NCI-H524 treated with DMSO at 0.1 percent for 48 hours (cell line): ENCODE measurements at regions not wholly inside any gene's neighbourhood (a gene's known extent, or its start where the extent isn't known, plus 50 kb on each side); places are given as distances from the start of the nearest gene placed in this dataset.

Experiments
- DNase-seq: peaks from one replicate; lab custom pipeline; 2025; lab: John Stamatoyannopoulos, UW

DNA sequence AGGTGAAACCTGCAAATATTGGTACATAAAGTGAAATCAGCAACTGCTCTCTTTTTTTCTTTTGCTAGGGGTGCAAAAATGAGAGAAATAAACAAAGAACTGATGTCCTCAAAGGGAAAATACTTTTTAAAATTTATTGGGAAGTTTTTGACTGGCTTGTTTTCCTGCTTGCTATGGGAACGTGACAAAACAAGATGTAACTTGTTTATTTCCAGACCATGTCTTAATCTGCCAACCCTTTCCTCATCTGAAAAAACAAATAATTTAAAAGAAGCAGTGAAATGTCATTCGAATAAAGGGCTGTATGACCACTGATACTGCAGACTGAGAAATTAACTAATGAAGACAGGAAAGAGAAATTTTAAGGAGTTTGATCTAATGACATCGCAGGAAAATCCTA is 221.9 kb downstream of the CBLN4 start:
- no peak for DNase-seq

DNA sequence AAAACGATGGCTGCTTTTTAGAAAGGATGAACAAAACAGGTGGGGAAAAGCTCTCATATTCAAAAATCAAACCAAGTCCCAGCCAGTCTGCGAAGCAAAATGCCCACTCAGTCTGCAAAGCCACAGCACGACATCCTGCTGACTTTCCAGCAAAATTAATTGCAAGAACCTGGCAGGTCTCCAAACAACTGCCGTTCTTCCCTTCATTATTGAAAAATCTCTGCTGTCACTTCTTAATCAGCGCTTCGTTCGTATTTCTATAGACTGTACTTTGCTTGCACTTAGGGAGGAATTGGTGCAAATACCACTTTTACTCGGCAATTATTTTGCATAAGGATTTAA is 222.4 kb downstream of the CBLN4 start:
- DNase-seq, result no peak

DNA sequence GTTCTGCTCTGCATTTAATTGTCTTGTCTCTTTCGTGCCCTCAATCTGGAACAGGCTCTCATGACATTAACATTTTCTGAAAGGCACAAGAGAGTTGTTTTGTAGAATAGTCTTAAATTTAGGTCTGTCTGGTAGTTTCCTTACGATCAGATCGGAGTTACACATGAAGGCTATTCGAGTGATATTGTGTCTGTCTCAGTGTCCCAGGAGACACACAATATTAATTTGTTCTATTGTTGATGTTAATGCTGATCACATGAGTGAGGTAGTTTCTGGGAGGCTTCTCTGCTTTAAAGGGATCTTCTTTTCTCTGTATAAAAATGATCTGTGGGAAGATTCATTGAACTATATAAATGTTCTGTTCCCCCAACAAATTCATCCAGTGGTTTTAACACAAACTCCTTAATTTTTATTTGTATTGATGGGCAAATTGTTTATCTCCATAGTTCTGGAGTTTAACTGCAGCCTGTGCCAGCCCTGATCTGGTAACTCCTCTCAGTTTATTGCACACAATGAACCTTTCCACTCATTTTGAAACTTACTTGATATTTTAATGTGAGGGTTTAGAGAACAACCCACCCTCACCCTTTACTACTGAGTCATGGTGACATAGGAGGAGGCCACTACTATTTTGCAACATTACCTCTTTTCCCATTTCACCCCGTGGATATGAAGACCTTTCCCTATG is 223.0 kb downstream of the CBLN4 start:
- DNase-seq, result no peak

DNA sequence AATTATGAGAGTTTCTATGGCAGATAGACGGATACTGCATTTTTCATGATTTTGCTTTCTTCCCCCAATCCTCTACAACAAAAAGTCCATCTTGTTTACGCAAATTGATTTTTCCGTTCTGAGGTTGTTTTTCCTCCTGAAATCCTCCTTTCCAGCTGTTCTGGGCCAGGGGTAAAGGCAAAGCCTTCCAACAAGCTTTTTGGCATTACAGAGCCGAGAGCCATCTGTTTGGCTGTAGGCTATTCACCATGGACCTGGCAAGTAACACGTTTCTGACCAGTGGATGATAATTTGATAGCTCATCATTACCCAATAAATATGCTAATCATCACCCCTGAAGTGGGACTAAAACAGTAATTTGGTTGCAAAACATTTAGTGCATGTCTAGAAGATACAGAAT is 226.5 kb downstream of the CBLN4 start:
- no peak for DNase-seq

DNA sequence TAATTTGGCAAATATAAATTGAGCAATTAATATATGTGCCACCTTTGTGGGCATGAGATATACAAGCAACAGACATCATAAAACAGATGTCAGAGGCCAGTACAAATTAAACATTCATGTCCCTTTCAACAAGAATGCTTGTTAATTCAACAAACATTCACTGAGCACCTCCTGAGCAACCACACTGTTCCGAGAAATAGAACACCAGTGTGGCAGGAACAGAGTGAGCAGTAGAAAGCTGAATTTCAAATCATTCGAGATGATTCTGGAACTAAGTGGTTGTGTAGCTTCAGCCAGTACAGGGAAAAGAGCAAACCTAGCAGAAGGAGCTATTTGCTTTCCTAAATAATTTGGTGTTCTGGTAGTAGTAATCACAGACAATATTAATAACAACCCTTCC is 227.7 kb downstream of the CBLN4 start:
- DNase-seq, result no peak

DNA sequence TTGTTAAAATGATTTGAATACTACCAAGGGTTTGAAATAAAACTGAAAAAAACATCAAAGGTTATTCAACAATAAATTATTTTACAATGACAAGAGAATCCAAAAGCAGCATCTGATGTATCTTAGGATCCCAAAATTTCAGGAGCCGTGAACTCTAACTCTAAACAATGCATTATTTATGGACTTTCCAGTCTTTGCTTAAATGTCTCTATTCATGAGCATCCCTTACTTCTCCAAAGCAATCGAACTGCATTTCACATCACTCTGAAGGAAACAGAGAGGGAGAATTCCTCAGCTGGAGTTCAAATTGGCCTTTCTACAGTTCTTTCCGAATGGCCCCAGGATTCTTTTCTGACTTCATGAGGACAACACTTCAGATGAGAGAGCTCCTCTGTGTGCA is 229.1 kb downstream of the CBLN4 start:
- no peak for DNase-seq

DNA sequence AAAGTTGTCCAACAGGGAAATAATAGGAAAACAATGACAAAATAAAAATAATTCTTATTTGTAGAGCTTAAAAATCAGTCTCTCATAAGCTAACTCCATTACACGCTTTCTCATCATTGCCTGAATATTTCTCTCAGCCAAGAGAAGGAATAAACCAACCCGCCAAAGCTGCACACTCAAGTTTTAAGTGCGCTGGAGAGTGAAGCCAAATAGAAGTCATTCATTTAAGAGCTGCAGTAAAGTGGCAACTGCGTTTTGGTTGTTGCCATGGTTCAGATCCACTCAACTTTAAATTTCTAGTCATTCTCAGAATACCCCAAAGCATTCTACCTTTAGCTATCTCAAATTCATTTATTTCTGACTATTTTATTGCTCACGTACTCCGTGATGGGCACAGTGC is 230.7 kb downstream of the CBLN4 start:
- DNase-seq, result no peak

DNA sequence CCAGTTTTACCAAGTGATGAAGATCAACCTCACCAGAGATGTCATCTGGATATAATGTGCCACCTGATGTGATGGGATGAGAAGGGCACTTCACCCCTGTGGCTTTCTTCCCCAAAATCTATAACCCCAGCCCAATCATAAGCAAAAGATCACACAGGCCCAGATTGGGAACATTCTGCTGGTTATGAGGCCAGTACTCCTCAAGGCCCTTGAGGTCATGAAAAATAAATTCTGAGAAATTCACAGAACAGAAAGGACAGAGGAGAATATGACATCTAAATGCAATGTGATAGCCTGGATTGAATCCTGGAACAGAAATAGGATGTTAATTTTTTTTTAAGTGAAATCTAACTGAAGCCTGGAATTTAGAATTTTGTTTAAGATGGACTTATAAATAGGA is 243.5 kb downstream of the CBLN4 start:
- DNase-seq, result no peak

DNA sequence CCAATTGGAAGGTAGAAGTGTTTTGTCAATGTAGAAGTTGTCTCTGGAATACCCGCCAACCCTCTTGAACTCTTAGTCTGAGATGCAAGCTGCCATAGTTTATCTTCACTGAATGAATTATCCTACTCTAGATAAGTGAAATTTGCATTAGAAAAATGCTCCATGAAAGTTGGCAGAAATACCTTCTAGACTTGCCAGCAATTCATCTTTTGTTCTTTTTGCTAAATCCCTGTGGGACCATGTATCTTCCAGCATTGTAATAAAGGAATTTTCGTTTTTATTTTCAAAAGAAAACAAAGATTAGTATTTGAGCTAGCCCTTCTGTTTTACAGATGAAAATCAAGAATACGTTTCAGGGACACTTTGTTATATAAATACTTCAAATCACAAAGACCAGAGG is 244.2 kb downstream of the CBLN4 start:
- no peak for DNase-seq

DNA sequence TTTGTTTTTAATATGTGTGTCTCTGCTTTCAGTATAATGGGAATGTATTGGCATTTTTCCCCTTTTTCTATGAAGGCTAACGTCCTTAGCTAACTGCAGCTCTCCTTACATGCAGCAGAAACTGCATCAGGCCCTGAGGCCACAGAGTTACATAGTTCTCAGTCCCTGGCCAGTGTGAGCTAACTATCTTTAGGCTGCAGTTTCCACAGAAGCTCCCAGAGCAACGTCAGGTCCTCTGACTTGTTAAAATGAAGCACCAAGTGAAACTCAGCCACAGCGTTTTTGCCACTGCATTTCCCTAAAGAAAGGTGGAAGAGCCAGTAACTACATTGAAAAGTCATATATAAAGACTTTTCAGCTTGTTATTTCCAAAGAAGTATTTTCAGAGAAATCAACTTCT is 244.7 kb downstream of the CBLN4 start:
- no peak for DNase-seq

DNA sequence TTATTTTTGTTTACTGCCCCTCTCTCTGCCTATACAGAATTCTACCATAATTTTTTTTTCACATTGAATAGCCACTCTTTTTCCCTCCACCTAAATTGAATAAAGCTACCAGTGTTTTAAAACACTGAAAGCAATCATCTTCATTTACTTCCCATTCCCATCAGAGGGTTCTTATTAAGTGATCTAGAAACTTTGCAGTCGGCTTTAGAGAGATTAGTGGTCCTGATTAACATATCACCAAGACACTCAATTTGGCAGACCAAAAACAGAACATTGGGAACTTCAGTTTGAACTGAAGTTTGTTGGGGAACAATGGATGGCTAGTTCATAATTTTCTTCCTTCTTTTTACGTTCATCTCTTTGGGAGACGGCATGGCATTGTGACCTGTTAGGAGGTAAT is 249.5 kb downstream of the CBLN4 start:
- DNase-seq, result no peak

DNA sequence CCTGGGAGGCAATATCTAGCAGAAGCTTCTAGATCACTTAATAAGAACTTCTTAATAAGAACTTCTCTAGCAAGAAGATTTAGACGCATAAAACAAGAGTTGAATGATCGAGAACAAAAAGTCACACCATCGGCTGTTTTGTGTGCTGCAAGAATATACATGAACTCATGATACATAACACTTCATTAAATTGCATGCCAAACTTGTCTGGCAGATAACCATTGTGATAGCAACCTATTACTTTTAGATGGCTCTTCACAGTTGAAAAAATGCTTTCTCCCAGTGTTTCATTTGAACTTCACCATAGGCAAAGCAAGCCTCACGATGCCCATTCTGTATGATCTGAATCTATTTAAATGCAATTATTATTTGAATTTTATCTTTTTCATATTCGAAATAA is 249.9 kb downstream of the CBLN4 start:
- DNase-seq, result no peak

DNA sequence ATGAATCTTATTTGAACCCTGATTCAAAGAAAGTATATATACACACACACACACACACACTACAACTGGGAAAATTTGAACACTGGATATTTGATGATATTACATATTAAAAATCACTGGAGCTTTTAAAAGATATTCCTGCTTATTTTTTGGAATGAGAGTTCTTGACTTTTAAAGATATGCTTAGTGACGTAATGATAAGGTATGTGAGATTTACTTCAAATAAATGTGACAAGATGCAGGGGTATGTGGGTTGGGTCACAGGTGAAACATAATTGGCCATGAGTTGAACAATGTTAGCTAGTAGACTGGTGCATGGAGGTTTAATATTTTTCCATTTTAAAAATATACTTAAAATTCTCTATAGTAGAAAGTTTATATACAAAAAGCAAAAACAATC is 258.6 kb downstream of the CBLN4 start:
- DNase-seq, result no peak

DNA sequence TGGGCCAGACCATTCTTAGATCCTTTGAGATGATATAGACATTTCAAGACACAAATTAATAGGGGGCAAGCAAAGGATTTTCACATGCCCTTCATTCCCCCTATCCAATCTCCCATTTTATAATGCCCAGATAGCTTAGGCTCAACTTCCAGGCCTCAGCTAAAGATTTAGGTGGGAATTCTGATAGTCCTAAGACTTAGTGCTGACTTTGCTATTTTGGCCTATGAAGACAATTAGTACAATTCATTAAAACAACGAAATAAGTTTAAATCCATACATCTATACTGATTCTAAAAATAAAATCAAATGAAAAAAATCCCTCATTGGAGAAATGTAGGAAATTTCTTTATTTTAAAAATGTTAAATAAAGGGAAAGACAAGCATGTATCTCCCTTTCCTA is 259.5 kb downstream of the CBLN4 start:
- no peak for DNase-seq

DNA sequence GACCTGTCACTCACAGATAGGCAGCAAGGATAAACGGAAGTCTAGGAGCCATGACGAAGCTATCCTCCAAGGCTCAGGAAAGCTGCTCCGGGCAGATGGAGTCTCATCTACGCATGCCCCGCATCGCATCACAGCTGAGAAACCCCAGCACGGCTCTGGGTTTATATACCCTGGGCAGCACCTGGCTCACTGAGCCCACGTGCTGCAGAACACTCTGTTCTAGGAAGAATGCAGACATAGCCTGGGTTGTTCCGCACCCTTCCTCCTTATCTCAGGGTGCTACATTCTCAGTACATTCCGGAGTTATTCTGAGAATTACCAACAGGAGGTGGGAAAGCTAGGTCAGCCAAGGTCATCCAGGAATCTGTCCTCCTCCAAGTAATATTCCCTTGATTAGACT is 260.4 kb downstream of the CBLN4 start:
- DNase-seq, result no peak

DNA sequence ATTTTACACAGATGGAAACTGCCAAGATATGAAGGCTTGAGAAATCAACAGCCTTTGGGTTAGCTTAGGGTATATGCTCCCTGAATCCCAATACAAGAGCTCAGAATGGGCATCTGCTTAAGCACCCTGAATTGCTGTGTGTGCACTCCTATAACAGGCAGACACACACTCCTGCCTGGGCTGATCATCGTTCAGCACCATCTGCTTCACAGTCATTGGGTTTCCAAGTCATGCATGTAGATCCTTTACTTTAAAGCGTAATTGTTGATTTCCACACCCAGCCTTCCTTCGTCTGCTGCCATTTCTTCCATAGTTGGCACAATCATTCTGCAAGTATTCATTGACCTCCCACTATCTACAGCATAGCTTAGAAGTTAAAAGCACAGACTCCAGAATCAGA is 263.5 kb downstream of the CBLN4 start:
- no peak for DNase-seq

DNA sequence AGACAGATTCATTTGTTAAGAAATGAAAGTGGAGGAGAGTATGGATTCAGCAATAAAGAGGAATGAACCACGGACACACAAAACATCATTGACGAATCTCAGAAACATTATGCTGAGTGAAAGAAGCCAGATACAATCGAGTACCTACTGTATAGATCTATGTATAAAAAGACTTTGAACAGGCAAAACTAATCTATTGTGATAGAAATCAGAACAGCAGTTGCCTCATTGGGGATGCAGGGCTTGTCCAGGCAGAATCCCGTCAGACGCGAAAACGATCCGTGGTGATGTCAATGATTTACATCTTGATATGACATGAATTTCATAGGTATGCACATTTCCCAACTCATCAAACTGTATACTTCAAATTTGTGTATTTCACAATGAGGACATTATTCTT is 265.2 kb downstream of the CBLN4 start:
- no peak for DNase-seq

DNA sequence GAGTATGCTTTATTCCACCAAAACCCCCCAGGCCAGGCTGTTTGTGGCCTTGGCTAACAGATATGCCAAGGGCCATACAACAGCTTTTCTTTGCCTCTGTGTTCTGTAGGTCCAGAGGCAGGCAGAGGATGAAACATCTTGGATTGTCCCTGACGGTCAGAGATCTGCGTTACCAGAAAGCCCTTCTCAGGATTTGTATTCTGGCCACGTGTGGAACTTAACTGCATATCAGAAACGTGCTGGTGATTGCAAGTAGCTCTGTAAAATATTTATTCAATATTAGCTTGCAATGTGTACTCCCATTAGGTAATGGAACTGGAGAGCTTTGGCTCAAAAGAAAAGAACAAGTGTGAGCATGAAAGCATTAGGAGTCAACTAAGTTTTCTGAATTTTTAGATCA is 275.0 kb downstream of the CBLN4 start:
- DNase-seq, result no peak

DNA sequence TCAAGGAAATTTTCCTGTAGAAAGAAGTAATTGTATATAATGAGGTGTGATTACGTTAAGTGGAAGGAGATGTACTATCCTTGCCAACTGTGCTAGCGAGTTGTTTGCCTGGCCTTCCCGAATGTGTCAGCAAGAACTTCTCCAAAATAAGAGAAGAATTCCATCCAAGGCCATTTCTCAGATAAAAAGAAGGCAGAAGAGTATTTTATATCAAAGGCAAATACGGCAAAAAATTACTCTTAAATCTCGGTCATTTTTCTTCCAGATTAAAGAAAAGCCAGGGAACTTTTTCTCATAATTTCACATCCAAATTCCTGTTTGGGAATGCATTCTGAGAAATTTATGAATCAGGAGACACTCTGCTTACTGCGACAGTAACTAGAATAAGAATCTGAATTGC is 290.6 kb downstream of the CBLN4 start:
- DNase-seq, result no peak

DNA sequence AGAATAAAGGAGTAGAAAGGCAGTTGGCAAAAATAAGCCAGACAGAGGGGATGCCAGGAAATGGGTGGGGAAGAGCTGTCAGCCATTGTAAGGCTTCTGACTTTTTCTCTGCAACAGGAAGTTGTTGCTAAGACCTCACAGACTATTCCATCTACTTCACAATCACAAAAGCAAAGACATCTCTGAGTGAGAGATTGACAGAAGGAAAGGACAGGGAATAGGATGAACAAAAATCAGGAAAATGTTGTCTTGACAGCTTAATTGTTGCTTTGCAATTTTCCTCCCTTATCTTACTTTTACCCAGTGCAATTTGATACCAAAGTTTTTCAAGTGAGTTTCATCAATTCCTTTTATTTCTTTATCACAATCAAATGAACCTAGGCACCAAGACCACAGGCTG is 291.2 kb downstream of the CBLN4 start:
- no peak for DNase-seq

DNA sequence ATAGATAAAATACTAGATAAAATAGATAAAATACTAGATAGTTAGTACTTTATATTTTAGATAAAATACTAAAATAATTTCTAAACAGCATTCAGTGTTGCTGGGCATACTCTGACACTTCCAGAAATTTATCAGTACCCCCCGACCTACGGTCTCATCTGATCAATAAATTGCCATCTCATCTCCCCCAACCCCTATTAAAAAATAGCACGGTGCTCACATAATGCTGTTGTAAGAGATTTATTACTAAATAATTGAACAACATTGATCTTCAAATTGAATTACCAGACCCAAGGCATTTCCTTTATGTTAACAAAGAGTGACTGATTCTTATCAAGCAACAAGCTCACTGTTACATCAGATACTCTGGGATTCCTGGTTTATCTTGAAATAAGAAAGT is 300.9 kb downstream of the CBLN4 start:
- DNase-seq, result no peak

DNA sequence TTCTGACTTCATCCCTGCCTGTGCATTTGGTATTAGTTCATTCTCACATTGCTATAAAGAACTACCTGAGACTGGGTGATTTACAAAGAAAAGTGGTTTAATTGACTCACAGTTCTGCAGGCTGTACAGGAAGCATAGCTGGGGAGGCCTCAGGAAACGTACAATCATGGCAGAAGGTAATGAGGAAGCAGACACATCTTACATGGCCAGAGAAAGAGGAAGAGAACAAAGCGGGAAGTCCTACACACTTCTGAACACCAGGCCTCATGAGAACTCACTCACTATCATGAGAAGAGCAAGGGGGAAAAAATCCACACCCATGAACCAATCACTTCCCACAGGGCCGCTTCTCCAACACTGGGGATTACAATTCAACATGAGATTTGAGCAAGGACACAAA is 303.9 kb downstream of the CBLN4 start:
- no peak for DNase-seq

DNA sequence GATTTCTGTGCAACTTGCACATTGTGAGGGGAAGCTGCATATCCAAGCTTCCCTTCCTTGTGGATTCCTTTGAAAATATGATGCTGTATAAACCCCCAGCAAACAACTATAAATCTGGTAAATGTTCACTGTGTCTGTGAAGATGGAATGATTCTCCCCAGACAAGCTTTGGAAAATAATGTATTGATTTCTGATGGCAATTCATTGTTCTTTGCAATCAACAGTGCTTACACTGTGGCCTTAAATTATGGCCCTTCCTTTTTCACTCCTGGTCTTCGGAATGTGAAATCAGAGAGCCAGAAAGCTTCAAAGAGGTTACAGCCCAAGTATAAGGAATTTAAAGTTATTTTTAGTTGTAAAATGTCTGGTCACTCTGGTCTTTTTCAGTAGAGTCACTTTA is 308.8 kb downstream of the CBLN4 start:
- DNase-seq, result no peak

DNA sequence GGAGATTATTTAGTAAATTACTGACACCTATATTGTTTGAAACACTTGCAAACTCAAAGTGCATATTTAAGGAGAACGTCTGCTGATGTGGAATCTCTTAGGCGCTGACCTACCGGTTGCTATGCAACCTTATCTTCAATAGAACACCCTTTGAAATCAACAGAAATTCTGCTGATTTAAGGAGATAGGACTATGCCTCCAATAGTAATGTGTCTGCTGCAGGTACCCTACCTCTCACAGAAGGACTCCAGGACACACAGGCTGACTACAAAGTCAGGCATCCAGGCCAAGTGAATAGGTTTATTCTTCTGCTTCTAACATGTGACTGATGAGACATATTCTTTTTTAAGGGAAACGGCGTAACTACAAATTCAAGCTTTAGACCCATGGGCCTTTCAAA is 311.7 kb downstream of the CBLN4 start:
- no peak for DNase-seq

DNA sequence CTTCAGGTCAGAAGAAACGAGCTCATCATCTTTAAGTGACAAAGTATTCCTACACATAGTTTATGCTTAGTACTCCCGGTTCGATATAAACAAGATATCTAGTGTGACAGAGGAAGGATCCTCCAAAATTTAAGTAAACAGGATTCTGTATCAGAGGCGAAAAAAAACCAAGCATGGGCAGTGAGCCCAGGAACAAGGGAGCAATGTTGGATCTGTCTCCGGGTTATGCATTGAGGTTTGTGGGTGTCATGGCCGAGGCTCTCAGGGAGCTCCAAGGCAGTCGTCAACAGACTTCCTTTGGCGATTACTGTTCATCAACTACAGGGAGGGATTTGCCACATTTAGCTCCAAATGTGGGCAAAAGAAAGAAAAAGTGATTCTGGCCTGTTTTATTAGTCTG is 319.5 kb downstream of the CBLN4 start:
- DNase-seq, result no peak
